ENCODE measurements at regions not wholly inside any gene's neighbourhood (a gene's known extent, or its start where the extent isn't known, plus 50 kb on each side); places are given as distances from the start of the nearest gene placed in this dataset.

- TF ChIP-seq CTCF (IDR thresholded peaks at IDR 0.05), result no peak
- no peak for TF ChIP-seq EP300 (IDR thresholded peaks at IDR 0.05)
- no peak for TF ChIP-seq POLR2A (IDR thresholded peaks at IDR 0.05)
Observed at GRCh38 chr2:126050991-126051736, 604.8 kb upstream of the GYPC start.
